ENCODE measurements at regions not wholly inside any gene's neighbourhood (a gene's known extent, or its start where the extent isn't known, plus 50 kb on each side); places are given as distances from the start of the nearest gene placed in this dataset.

DNA sequence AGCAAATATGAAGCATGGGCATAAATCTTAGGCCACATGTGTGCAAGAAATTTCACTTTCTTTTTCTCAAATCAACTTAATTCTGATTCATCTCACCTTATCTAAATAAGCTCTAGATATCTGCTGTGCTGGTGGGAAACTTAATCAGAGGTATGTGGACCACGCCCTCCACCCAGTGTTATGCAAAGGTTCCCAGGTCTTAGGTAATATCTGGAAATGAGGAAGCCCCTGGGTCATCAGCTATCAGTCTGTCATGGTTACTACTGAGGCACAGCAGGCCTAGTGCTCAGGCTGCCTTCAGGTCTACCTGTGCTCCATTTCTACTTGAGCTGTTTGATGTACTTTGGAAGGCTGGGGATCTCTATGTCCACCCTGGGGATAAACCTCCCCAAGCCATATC is 134.4 kb upstream of the KCNH8 start:
- Mint-ChIP-seq H3K9me3 (no peaks in the 10 kb centered on the region), H3K36me3 (ENCODE audit: low read depth) (no peaks in the 10 kb centered on the region), H3K27ac (ENCODE audit: unreplicated experiment) (no peak overlapping the region), H3K27me3 (ENCODE audit: low read depth) (no peaks in the 10 kb centered on the region), H3K4me3 (no peak overlapping the region), H3K4me1 (peaks cover 4% of the 10 kb centered on the region)
- DNase-seq (ENCODE audit: low read depth, low spot score), result no peak
- TF ChIP-seq, protein P1, sequence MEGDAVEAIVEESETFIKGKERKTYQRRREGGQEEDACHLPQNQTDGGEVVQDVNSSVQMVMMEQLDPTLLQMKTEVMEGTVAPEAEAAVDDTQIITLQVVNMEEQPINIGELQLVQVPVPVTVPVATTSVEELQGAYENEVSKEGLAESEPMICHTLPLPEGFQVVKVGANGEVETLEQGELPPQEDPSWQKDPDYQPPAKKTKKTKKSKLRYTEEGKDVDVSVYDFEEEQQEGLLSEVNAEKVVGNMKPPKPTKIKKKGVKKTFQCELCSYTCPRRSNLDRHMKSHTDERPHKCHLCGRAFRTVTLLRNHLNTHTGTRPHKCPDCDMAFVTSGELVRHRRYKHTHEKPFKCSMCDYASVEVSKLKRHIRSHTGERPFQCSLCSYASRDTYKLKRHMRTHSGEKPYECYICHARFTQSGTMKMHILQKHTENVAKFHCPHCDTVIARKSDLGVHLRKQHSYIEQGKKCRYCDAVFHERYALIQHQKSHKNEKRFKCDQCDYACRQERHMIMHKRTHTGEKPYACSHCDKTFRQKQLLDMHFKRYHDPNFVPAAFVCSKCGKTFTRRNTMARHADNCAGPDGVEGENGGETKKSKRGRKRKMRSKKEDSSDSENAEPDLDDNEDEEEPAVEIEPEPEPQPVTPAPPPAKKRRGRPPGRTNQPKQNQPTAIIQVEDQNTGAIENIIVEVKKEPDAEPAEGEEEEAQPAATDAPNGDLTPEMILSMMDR (conservative IDR thresholded peaks at IDR 0.05), result no peak

DNA sequence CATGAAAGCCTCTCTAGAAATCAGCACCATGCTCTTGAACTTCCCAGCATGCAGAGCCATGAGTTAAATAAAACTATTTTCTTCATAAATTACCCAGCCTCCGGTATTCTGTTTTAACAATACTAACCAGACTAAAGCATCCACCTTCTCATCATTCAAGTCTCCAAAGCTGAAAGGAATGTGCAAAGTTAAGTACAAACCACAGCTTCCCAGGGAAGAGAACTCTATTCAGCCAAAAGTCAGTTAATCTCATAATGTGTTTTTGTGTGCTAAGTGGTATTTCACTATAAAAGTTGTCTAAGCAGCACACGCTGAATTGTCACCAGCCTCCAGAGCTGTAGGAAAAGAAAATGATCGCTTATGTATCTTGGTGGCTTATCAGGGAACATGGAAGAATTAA is 135.5 kb upstream of the KCNH8 start:
- Mint-ChIP-seq H3K4me3 (no peak overlapping the region), H3K36me3 (ENCODE audit: low read depth) (no peaks in the 10 kb centered on the region)

DNA sequence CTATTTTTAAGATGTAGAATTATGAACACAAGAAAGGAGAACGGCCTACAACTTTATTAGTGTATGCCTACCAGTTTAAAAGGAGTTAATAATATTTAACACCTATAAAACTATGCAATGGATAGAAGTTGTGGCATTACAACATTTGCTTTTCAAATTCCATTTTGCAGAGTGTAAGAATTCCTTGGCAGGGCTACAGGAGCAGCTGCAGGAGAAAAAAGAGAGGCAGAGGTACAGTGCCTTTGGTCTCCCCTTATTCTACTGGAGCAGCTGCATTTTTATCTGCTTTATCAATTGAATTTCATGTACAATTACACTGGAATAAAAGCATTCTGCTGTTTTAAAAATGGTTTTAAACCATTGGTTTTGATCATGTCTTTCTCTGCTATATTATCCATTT is 145.7 kb upstream of the KCNH8 start:
- TF ChIP-seq, protein P1 (conservative IDR thresholded peaks at IDR 0.05), result no peak
- H3K36me3 Mint-ChIP-seq (ENCODE audit: low read depth), result no peaks in the 10 kb centered on the region
- DNase-seq (ENCODE audit: low read depth, low spot score), result no peak
- no peaks in the 10 kb centered on the region for H3K27me3 Mint-ChIP-seq (ENCODE audit: low read depth)
- H3K27ac Mint-ChIP-seq (ENCODE audit: unreplicated experiment), result no peak overlapping the region
- no peak overlapping the region for H3K4me3 Mint-ChIP-seq
- H3K4me1 Mint-ChIP-seq, result no peaks in the 10 kb centered on the region
- no peaks in the 10 kb centered on the region for H3K9me3 Mint-ChIP-seq

More for the DNA sequence above, 135.5 kb upstream of the KCNH8 start:
- DNase-seq (ENCODE audit: low read depth, low spot score), result no peak
- Mint-ChIP-seq H3K9me3 (no peaks in the 10 kb centered on the region), H3K4me1 (peaks cover 4% of the 10 kb centered on the region), H3K27me3 (ENCODE audit: low read depth) (no peaks in the 10 kb centered on the region), H3K27ac (ENCODE audit: unreplicated experiment) (no peak overlapping the region)
- TF ChIP-seq, protein P1 (conservative IDR thresholded peaks at IDR 0.05), result no peak

GRCh38 chr3:18998069-18998468 is 150.2 kb upstream of the KCNH8 start:
- no peaks in the 10 kb centered on the region for H3K4me1 Mint-ChIP-seq
- DNase-seq (ENCODE audit: low read depth, low spot score), result no peak
- TF ChIP-seq, protein P1 (conservative IDR thresholded peaks at IDR 0.05), result no peak
- peaks cover 11% of the 10 kb centered on the region for H3K9me3 Mint-ChIP-seq
- H3K36me3 Mint-ChIP-seq (ENCODE audit: low read depth), result peaks cover 6% of the 10 kb centered on the region
- H3K4me3 Mint-ChIP-seq, result no peak overlapping the region
- H3K27ac Mint-ChIP-seq (ENCODE audit: unreplicated experiment), result no peak overlapping the region
- H3K27me3 Mint-ChIP-seq (ENCODE audit: low read depth), result no peaks in the 10 kb centered on the region

DNA sequence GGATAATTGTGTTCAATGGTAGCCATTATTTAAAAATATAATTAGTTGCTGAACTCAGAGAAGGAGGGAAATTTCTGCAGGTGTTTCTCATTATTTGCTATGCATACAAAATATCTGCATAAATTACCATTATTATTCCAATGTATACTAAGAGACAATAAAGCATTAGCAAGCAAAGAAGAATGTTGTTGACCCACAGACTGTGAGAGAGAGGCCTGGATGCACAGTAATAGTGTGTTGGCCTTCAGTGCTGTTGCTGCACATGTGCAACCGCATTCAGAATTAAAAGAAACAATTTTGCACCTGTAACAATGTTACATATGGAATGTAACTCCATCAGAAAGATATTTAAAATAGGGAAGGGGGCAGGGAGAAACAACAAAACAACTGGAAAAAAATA is 155.6 kb upstream of the KCNH8 start:
- peaks cover 11% of the 10 kb centered on the region for H3K9me3 Mint-ChIP-seq
- DNase-seq (ENCODE audit: low read depth, low spot score), result no peak
- H3K27ac Mint-ChIP-seq (ENCODE audit: unreplicated experiment), result no peak overlapping the region
- peaks cover 5% of the 10 kb centered on the region for H3K4me1 Mint-ChIP-seq
- TF ChIP-seq, protein P1 (conservative IDR thresholded peaks at IDR 0.05), result no peak
- no peaks in the 10 kb centered on the region for H3K27me3 Mint-ChIP-seq (ENCODE audit: low read depth)
- H3K4me3 Mint-ChIP-seq, result no peak overlapping the region
- H3K36me3 Mint-ChIP-seq (ENCODE audit: low read depth), result peaks cover 6% of the 10 kb centered on the region

Data from neural crest cell (in vitro differentiated cells).